ENCODE measurements at regions not wholly inside any gene's neighbourhood (a gene's known extent, or its start where the extent isn't known, plus 50 kb on each side); places are given as distances from the start of the nearest gene placed in this dataset.
"Not testable (repeated sequence)": the region's sequence is repeated elsewhere in the genome, so short reads cannot be mapped to it uniquely, and the experiment has no call there.

- no peak for TF ChIP-seq LEF1 (IDR thresholded peaks at IDR 0.05; ENCODE audit: borderline replicate concordance)
- no peak for TF ChIP-seq HDGF (IDR thresholded peaks at IDR 0.05; ENCODE audit: borderline replicate concordance)
- TF ChIP-seq FOXK2 (IDR thresholded peaks at IDR 0.05) = no peak
- no peak for TF ChIP-seq FOXM1 (IDR thresholded peaks at IDR 0.05; ENCODE audit: borderline replicate concordance)
- no peak for TF ChIP-seq TARDBP (IDR thresholded peaks at IDR 0.05)
- no peak for TF ChIP-seq ELF4 (IDR thresholded peaks at IDR 0.05)
- TF ChIP-seq L3MBTL2 (conservative IDR thresholded peaks at IDR 0.05) = no peak
- TF ChIP-seq PKNOX1 (IDR thresholded peaks at IDR 0.05) = no peak
- no peak for TF ChIP-seq NFRKB (IDR thresholded peaks at IDR 0.05)
These were observed 242.0 kb upstream of the TBX18 start for GRCh38 chr6:85006362-85006761.

DNA sequence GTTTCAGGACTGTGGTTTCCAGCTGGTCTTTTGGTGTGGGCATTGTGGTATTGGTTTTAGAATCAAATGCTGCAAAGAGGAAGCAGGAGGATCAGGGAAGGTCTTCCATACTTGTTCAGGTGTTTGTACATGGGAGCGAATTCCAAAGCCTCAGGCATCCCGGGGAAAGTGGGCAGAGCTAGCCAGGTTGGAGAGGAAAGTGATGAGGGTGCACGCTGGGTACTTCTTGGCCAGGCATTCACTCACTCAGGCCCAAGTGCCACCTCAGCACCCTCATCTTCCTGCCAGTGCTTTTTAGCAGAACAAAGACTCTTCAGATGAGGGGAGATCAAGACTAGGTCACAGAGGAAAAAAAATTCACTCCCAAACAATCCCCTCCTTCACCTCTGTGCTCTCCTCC, 241.1 kb upstream of the TBX18 start:
- no peak for TF ChIP-seq ZNF384 (IDR thresholded peaks at IDR 0.05)
- no peak for TF ChIP-seq HDGF (IDR thresholded peaks at IDR 0.05; ENCODE audit: borderline replicate concordance)
- no peak for TF ChIP-seq FOXA1 (IDR thresholded peaks at IDR 0.05)
- TF ChIP-seq ARNT (IDR thresholded peaks at IDR 0.05) = no peak
- CTCF ChIA-PET = no interaction called here
- DNase-seq (ENCODE audit: extremely low spot score) = no peak
- POLR2A ChIA-PET = no interaction called here

More at GRCh38 chr6:85006362-85006761, 242.0 kb upstream of the TBX18 start:
- ChIA-PET CTCF (interaction anchor here (0.7 kb wide), 1 partner anchor 9 kb away, joined by 3 read pairs; no protein-coding TSS in a partner anchor), POLR2A (no interaction called here)
- DNase-seq (ENCODE audit: extremely low spot score) = no peak

DNA sequence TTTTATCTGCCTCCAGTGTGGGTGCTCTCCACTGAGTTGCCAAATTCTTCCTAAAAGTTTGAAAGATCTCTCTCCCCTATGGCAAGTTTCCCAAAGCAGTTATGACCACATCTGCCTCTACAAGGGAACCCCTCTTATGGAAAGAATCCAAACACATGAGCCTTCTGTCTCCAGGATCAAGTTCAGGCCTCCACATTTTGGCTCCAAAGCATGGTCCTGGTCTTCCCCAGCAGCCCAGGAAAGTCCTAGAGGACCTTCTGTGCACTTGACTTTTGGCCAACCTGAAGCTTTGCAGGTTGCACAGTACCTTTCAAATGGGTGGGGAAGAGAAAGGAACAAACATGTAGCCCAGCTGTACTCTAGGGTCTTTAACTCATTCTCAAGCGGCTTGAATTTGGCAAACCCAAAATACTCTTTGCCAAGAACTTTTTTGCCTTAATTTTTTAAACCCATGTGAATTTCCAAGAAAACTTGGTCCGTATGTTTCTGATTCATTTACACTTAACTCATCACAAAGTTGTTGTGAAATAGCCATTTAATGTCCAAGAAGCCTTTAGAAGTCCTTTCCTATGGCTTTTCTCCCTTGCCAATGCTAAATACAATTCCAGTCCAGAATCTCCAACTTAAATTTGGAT, 240.1 kb upstream of the TBX18 start:
- CTCF ChIA-PET = no interaction called here
- no peak for TF ChIP-seq FOXK2 (IDR thresholded peaks at IDR 0.05)
- no peak for TF ChIP-seq CTBP1 (IDR thresholded peaks at IDR 0.05; ENCODE audit: borderline replicate concordance)
- no peak for TF ChIP-seq L3MBTL2 (conservative IDR thresholded peaks at IDR 0.05)
- no peak for TF ChIP-seq ARNT (IDR thresholded peaks at IDR 0.05)
- no peak for TF ChIP-seq ZNF384 (IDR thresholded peaks at IDR 0.05)
- TF ChIP-seq SP1 (IDR thresholded peaks at IDR 0.05) = no peak
- no peak for TF ChIP-seq SUZ12 (IDR thresholded peaks at IDR 0.05)
- TF ChIP-seq LEF1 (IDR thresholded peaks at IDR 0.05; ENCODE audit: borderline replicate concordance) = no peak
- no peak for TF ChIP-seq TARDBP (IDR thresholded peaks at IDR 0.05)
- TF ChIP-seq PKNOX1 (IDR thresholded peaks at IDR 0.05) = no peak
- TF ChIP-seq FOXA1 (IDR thresholded peaks at IDR 0.05) = no peak
- TF ChIP-seq NFRKB (IDR thresholded peaks at IDR 0.05) = no peak
- no peak for TF ChIP-seq HDGF (IDR thresholded peaks at IDR 0.05; ENCODE audit: borderline replicate concordance)
- no peak for TF ChIP-seq FOXM1 (IDR thresholded peaks at IDR 0.05; ENCODE audit: borderline replicate concordance)
- no peak for TF ChIP-seq ELF4 (IDR thresholded peaks at IDR 0.05)
- TF ChIP-seq BHLHE40 (IDR thresholded peaks at IDR 0.05; ENCODE audit: borderline replicate concordance) = no peak
- POLR2A ChIA-PET = no interaction called here
- no peak for DNase-seq (ENCODE audit: extremely low spot score)

DNA sequence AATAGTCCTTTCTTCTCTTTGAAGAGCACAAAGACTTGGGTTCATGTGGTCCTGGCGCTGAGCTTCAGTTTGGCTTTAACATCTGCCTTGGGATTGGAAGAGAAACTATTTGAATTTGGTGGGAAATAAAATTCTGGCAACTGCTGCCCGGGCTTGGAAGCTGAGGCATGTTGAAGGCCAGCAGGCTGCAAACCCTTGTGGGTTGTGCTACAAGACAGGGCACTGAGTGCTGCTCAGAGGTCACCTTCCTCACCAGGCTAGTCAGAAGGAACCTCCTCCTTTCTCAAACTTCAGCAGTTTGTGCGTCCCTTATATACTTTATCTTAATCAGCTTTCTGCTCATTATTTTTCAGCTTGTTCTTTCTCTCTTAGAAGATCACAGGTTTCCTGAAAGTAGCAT, 238.4 kb upstream of the TBX18 start:
- no peak for TF ChIP-seq PKNOX1 (IDR thresholded peaks at IDR 0.05)
- no peak for TF ChIP-seq SUZ12 (IDR thresholded peaks at IDR 0.05)
- TF ChIP-seq ELF4 (IDR thresholded peaks at IDR 0.05) = no peak
- TF ChIP-seq FOXK2 (IDR thresholded peaks at IDR 0.05) = no peak
- no peak for TF ChIP-seq ZNF384 (IDR thresholded peaks at IDR 0.05)
- TF ChIP-seq L3MBTL2 (conservative IDR thresholded peaks at IDR 0.05) = no peak
- TF ChIP-seq BHLHE40 (IDR thresholded peaks at IDR 0.05; ENCODE audit: borderline replicate concordance) = no peak
- POLR2A ChIA-PET = no interaction called here
- CTCF ChIA-PET = no interaction called here
- DNase-seq (ENCODE audit: extremely low spot score) = no peak

DNA sequence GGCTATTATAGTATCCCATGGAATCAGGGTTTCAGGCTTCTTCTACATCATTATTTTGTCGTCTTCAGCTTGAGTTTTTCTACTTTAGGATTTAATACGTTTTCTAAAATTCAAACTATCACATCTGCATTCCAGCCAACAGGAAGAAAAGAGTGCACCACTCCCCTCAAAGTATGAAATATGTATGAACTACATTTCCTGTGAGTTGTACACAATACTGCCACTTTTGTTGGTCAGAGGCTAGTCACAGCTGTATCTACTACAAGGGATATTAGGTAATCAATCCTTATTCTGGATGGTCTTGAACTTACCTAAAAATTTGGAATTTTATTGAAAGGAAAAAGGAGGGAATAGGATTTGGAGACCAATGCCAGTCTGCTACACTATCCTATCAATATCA, 235.6 kb upstream of the TBX18 start:
- ChIA-PET CTCF (no interaction called here), POLR2A (no interaction called here)
- DNase-seq (ENCODE audit: extremely low spot score) = no peak
- TF ChIP-seq NFRKB (IDR thresholded peaks at IDR 0.05) (no peak), L3MBTL2 (conservative IDR thresholded peaks at IDR 0.05) (no peak), TARDBP (IDR thresholded peaks at IDR 0.05) (no peak), SUZ12 (IDR thresholded peaks at IDR 0.05) (no peak), FOXK2 (IDR thresholded peaks at IDR 0.05) (no peak), CTBP1 (IDR thresholded peaks at IDR 0.05; ENCODE audit: borderline replicate concordance) (no peak), HDGF (IDR thresholded peaks at IDR 0.05; ENCODE audit: borderline replicate concordance) (no peak), ZNF384 (IDR thresholded peaks at IDR 0.05) (no peak), LEF1 (IDR thresholded peaks at IDR 0.05; ENCODE audit: borderline replicate concordance) (no peak), FOXA1 (IDR thresholded peaks at IDR 0.05) (no peak), FOXM1 (IDR thresholded peaks at IDR 0.05; ENCODE audit: borderline replicate concordance) (no peak), PKNOX1 (IDR thresholded peaks at IDR 0.05) (no peak), ELF4 (IDR thresholded peaks at IDR 0.05) (no peak), SP1 (IDR thresholded peaks at IDR 0.05) (no peak), ARNT (IDR thresholded peaks at IDR 0.05) (no peak), BHLHE40 (IDR thresholded peaks at IDR 0.05; ENCODE audit: borderline replicate concordance) (no peak)

- POLR2A ChIA-PET = no interaction called here
- no peak for DNase-seq (ENCODE audit: extremely low spot score)
- CTCF ChIA-PET = no interaction called here
- TF ChIP-seq ELF4 (IDR thresholded peaks at IDR 0.05) (no peak), BHLHE40 (IDR thresholded peaks at IDR 0.05; ENCODE audit: borderline replicate concordance) (no peak), NFRKB (IDR thresholded peaks at IDR 0.05) (no peak)
These were observed 233.8 kb upstream of the TBX18 start for GRCh38 chr6:84998223-84998622.

DNA sequence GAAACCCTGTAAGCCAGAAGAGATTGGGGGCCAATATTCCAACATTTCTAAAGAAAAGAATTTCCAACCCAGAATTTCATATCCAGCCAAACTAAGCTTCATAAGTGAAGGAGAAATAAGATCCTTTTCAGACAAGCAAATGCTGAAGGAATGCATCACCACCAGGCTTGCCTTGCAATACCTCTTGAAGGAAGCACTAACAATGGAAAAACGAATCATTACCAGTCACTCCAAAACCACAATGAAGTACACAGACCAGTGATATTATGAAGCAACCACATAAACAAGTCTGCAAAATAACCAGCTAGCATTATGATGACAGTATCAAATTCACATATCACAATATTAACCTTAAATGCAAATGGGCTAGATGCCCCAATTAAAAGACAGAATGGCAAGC, 224.4 kb upstream of the TBX18 start:
- DNase-seq (ENCODE audit: extremely low spot score); POLR2A ChIA-PET; CTCF ChIA-PET: not testable (repeated sequence)

- POLR2A ChIA-PET; CTCF ChIA-PET; DNase-seq (ENCODE audit: extremely low spot score): not testable (repeated sequence)
These were observed 221.1 kb upstream of the TBX18 start for GRCh38 chr6:84985490-84985889.

All from HEK293T (cell line).